KOPT-K1 (cell line): ENCODE measurements at regions not wholly inside any gene's neighbourhood (a gene's known extent, or its start where the extent isn't known, plus 50 kb on each side); places are given as distances from the start of the nearest gene placed in this dataset.

Source experiments
- H3K27ac ChIP-seq: fragments of 200-600 bp; sonication (generic); 2 replicates; pipeline ENCODE4 v1.5.1; 2016; ENCODE audit warnings: antibody characterized with exemption, mild to moderate bottlenecking, low read depth, low read length; ENCODE audit not compliant: poor library complexity, severe bottlenecking
- H3K36me3 ChIP-seq: fragments of 200-600 bp; sonication (generic); 2 replicates; pipeline ENCODE4 v1.5.1; 2017; ENCODE audit warnings: antibody characterized with exemption, mild to moderate bottlenecking, low read length, moderate library complexity; ENCODE audit not compliant: insufficient read depth
- H3K9me3 ChIP-seq: fragments of 200-600 bp; sonication (generic); 2 replicates; pipeline ENCODE4 v1.5.1; 2017; ENCODE audit warnings: antibody characterized with exemption, low read length, mild to moderate bottlenecking; ENCODE audit not compliant: insufficient read depth, poor library complexity, severe bottlenecking

- Histone ChIP-seq H3K27ac (no peak overlapping the region), H3K9me3 (no peaks in the 10 kb centered on the region), H3K36me3 (no peaks in the 10 kb centered on the region)
These were observed 167.9 kb downstream of the HRH4 start for GRCh38 chr18:24628326-24628725.

GRCh38 chr18:24629921-24630320, 169.5 kb downstream of the HRH4 start:
- no peaks in the 10 kb centered on the region for H3K9me3 ChIP-seq
- H3K36me3 ChIP-seq = no peaks in the 10 kb centered on the region
- H3K27ac ChIP-seq = no peak overlapping the region

DNA sequence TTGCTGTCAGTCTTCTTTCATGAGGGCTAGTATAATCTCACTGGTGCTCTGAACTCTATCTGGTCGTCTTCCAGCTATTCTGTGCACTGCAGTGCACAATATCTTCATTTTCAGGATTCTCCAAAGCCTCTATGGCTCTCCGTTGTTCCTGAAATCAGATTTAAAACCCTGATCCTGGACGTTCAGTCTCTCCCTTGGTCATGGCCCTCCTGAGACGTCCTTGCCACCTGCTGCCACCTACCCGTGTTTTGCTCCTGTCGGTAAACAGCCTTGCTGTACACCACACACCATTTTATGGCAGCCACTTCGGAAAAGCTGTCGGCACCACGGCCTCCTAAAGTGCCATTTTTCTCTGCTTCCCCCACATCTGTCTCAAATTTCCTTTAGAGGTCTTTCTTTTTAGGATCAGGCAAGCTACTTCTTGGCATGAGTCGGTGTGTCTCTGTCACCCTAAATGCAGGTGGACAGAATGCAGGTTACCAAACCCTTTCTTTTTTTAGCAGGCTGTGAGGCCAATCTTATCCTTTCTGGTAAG, 170.0 kb downstream of the HRH4 start:
- no peaks in the 10 kb centered on the region for H3K36me3 ChIP-seq
- no peaks in the 10 kb centered on the region for H3K9me3 ChIP-seq
- H3K27ac ChIP-seq = no peak overlapping the region

GRCh38 chr18:24631243-24632025, 171.0 kb downstream of the HRH4 start:
- Histone ChIP-seq H3K27ac (no peak overlapping the region), H3K36me3 (no peaks in the 10 kb centered on the region), H3K9me3 (no peaks in the 10 kb centered on the region)

DNA sequence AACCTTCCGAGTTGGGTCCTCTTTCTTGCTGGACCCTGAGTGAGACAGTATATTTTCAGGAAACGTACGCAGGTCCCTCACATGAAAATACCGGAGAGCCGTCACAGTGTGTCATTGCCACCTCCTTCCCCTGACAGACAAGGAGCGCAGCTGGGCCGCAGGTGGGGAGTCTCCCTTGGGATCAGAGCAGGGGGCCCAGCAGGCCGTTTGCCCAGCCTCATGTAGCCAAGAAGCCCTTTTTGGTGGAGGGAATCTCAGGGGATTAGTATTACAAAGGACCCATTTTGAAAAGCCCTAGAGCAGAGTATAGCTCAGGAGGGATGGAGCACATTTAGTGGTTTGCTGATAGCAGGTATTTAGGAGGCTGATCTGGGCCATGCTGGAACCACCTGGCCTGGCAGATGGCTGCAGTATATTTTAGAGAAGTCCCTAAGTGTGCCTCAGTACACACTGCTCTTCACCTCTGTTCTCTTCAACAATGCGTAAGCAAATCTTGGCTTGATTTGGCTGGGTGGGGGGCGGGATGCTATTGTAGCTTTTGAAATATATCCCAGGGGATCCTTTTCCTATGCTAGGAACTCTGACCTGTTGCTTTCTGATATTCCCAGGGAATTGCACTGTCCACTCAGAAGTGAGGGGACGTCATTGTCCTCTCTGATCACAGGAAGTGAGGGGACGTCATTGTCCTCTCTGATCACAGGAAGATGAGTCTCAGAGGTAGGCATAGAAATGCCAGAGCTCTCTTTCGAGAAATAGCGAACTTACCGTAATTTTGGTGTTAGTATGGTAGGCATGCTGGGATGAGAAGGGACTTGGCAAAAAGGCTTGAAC, 171.9 kb downstream of the HRH4 start:
- no peak overlapping the region for H3K27ac ChIP-seq
- H3K9me3 ChIP-seq = no peaks in the 10 kb centered on the region

DNA sequence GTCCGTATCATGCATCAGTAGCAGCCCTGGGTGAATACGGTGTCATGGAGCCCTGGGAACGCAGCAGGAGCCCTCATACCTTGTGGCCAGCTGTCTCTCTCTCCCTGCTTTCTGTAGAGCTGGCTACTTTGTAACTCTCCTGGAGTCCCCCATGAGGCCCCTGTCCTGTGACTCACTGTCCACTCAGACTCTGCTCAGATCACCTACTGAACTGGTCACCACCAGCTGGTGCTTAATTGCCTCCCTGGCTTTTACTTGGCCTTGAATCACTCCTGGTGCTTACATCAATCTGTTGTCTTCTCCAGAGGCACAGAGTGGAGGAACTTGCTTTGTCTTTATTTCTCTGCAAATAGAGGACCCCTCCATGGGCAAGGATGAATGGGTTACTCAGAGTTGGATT, 172.7 kb downstream of the HRH4 start:
- Histone ChIP-seq H3K9me3 (no peaks in the 10 kb centered on the region), H3K27ac (no peak overlapping the region), H3K36me3 (no peaks in the 10 kb centered on the region)

More for the DNA sequence above, 171.9 kb downstream of the HRH4 start:
- H3K36me3 ChIP-seq = no peaks in the 10 kb centered on the region

DNA sequence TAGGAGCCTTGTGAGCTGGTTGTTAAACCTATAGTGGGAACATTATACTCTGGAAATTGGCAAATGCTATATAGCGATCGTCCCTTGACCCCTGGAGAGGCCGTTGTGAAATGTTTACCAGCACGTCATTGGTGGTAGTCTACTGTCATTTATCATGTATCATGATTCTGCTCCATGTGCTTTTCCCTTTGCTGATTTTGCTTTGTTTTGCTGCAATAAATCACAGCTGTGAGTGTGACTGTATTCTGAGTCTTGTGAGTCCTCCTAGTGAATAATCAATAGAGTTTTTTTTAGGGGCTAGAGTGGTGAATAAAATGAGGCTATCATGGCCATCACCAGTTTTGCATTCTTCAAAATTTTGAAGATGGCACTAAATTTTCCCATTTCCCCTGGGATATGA, 189.1 kb downstream of the HRH4 start:
- Histone ChIP-seq H3K27ac (no peak overlapping the region), H3K36me3 (no peaks in the 10 kb centered on the region), H3K9me3 (no peaks in the 10 kb centered on the region)

GRCh38 chr18:24651434-24651833, 191.0 kb downstream of the HRH4 start:
- no peaks in the 10 kb centered on the region for H3K36me3 ChIP-seq
- H3K27ac ChIP-seq = no peak overlapping the region
- no peaks in the 10 kb centered on the region for H3K9me3 ChIP-seq

DNA sequence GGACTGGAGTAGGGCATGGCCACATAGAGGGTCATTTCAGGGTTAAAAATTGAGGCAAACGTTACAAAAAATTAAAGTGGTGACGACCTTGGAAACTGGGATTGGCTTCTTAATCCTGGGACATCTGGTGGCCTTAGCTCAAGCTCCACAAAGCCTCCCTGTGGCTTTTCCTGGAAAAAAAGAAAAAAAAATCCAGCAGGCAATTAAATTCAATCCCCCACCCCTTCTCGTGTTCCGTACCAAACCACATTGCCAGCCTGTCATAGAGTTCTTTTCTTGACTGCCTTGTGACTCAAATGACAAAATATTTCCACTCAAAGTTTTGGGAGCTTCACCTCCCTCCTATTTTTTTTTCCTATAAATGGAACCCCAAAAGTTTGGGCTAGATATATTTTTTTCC, 195.6 kb downstream of the HRH4 start:
- no peaks in the 10 kb centered on the region for H3K36me3 ChIP-seq
- no peaks in the 10 kb centered on the region for H3K9me3 ChIP-seq
- H3K27ac ChIP-seq = no peak overlapping the region

DNA sequence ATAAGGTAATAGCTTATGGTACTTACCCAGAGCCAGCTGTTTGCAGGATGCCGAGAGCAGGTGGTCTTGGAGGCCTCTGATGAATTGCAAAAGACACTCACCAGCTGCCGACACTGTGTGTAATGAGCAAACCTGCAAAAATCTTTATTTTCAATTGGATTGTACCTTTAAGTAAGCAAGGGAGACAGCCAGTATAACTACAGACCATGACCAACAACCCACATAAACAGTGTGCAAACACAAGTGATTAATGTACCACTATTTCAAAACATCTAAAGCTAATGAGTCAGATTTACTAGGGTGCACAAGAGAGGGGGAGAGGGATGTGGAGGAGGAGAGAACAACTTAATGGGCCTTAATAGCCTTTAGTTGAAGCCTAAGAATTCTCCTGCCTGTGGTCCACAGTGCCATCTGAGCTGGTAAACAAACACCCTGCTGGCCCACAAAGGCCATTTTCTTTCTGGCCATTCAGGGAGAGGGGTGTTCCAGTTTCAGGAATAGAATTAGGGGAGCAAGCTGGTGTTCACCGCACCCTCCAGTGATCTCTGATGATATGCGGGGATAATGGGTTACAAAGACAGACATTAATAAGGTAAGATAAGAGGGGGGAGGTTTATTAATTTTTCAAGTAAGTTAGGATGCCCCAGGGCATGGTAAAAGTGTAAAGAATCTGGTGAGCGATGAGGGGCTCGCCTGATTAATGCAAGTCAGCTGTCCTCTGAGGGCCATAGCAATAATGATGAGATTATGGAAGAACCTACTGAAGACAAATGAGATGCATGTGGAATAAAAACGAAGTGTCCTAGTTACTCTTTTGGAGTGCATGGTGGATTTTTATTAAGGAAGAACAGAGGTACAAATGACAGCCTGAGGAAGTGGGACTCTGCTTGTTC, 196.4 kb downstream of the HRH4 start:
- Histone ChIP-seq H3K36me3 (no peaks in the 10 kb centered on the region), H3K9me3 (no peaks in the 10 kb centered on the region), H3K27ac (no peak overlapping the region)

DNA sequence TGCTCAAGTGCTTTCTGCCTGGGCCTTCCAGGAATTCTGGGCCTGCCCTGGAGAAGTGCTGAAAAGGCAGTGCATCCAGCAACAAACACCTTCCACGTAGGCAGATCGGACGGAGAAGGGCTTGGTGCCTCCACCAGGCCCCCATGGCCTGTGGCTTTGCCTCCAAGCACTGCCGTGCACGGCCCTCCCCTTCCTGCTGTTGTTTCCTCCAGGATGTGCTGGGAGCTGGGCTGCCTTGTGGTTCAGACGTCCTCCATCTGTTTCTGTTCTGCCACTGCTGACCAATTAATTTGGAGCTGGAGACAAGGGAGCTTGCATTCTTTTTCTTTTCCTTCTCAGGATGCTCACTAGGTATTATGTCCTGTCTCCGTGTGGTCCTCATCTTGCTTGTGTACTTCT, 197.0 kb downstream of the HRH4 start:
- Histone ChIP-seq H3K27ac (no peak overlapping the region), H3K36me3 (no peaks in the 10 kb centered on the region), H3K9me3 (no peaks in the 10 kb centered on the region)

- Histone ChIP-seq H3K27ac (no peak overlapping the region), H3K36me3 (no peaks in the 10 kb centered on the region), H3K9me3 (no peaks in the 10 kb centered on the region)
These were observed 197.9 kb downstream of the HRH4 start for GRCh38 chr18:24658302-24658701.

- Histone ChIP-seq H3K36me3 (no peaks in the 10 kb centered on the region), H3K27ac (peak overlapping the region; percentile 40), H3K9me3 (no peaks in the 10 kb centered on the region)
These were observed 199.6 kb downstream of the HRH4 start for GRCh38 chr18:24659827-24660720.

DNA sequence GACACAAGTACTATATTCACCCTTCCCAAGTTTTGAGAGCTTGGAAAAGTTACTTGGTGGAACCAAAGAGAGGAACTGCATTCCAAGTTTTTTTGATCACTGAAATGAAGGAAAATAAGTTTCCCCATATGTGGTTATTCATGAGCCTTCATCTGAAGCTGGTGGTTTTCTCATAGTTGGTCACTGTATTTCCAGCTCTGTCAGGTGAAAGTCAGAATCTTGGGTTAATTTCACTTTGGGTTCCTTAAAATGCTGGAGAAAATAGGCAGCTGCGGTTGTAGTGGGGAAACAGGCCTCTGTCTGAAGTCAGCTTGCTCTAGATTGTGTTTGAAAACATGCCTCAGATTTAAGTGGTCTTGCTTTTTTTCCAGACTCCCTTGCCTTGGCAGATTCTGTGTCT, 200.5 kb downstream of the HRH4 start:
- H3K9me3 ChIP-seq = no peaks in the 10 kb centered on the region
- no peaks in the 10 kb centered on the region for H3K36me3 ChIP-seq
- H3K27ac ChIP-seq = no peak overlapping the region
